Natural killer cell (primary cell): ENCODE measurements at regions not wholly inside any gene's neighbourhood (a gene's known extent, or its start where the extent isn't known, plus 50 kb on each side); places are given as distances from the start of the nearest gene placed in this dataset.

ENCODE experiments used
- ATAC-seq, 3 donors: fragments of 150-1000 bp in 2 of 3; fragments of 200-7000 bp in 1 of 3; cut with Tn5 transposase; 1 replicate in 1 of 3; 2 replicates in 2 of 3; pipeline ENCODE4 v1.10.0; 2021; ENCODE audit warnings: mild to moderate bottlenecking in 2 of 3, moderate library complexity in 2 of 3
- DNase-seq, 2 donors: peaks; one replicate each; pipeline versions ENCODE4 v3.0.0 to v3.0.0-alpha.2; 2013 to 2021; ENCODE audit warnings: mixed read lengths in 1 of 2
- H3K27ac ChIP-seq: one replicate; pipeline ENCODE4 v1.5.1; 2013; ENCODE audit warnings: mild to moderate bottlenecking, low read length
- H3K27me3 ChIP-seq: one replicate; pipeline ENCODE4 v1.6.1; 2013; ENCODE audit warnings: low read length; ENCODE audit not compliant: control insufficient read depth, insufficient read depth
- H3K36me3 ChIP-seq: one replicate; pipeline ENCODE4 v1.6.1; 2013; ENCODE audit warnings: low read length; ENCODE audit not compliant: control insufficient read depth, insufficient read depth
- H3K4me1 ChIP-seq: one replicate; pipeline ENCODE4 v1.6.1; 2013; ENCODE audit warnings: low read length; ENCODE audit not compliant: control insufficient read depth, insufficient read depth
- H3K4me3 ChIP-seq: one replicate; pipeline ENCODE4 v1.5.1; 2013; ENCODE audit warnings: low read length
- H3K9me3 ChIP-seq: one replicate; pipeline ENCODE4 v1.6.1; 2013; ENCODE audit warnings: low read length; ENCODE audit not compliant: control insufficient read depth, insufficient read depth
- H3K27ac Mint-ChIP-seq, 2 donors: one replicate each; pipeline ENCODE4 v1.8.0; 2022; ENCODE audit warnings: mild to moderate bottlenecking in 2 of 2, mixed read lengths in 2 of 2, moderate library complexity in 1 of 2
- H3K27me3 Mint-ChIP-seq, 2 donors: one replicate each; pipeline ENCODE4 v1.8.0; 2022; ENCODE audit warnings: low read depth in 2 of 2, mixed read lengths in 2 of 2
- H3K36me3 Mint-ChIP-seq: one replicate; pipeline ENCODE4 v1.8.0; 2022; ENCODE audit warnings: mixed read lengths
- H3K4me1 Mint-ChIP-seq, 2 donors: one replicate each; pipeline ENCODE4 v1.8.0; 2022; ENCODE audit warnings: mixed read lengths in 2 of 2
- H3K4me3 Mint-ChIP-seq: one replicate; pipeline ENCODE4 v1.8.0; 2022; ENCODE audit warnings: mild to moderate bottlenecking, moderate library complexity, mixed read lengths
- H3K9me3 Mint-ChIP-seq, 2 donors: one replicate each; pipeline ENCODE4 v1.8.0; 2022; ENCODE audit warnings: mixed read lengths in 2 of 2
- WGBS: methylation state at CpG from one replicate; pipeline ENCODE4 v1.1.7; 2013; ENCODE audit warnings: missing lambda C conversion rate; ENCODE audit not compliant: insufficient coverage; 5-methylcytosine and 5-hydroxymethylcytosine counted together
- intact Hi-C: fragments of 100-400 bp; cut with micrococcal nuclease; formaldehyde crosslinking; loops from one replicate; pipeline ENCODE4 v1.14.2; 2022
- TF ChIP-seq, protein P1 (sequence below): fragments of 200-600 bp; IDR thresholded peaks from one replicate; pipeline ENCODE4 v1.8.0; 2022; ENCODE audit warnings: antibody characterized with exemption

DNA sequence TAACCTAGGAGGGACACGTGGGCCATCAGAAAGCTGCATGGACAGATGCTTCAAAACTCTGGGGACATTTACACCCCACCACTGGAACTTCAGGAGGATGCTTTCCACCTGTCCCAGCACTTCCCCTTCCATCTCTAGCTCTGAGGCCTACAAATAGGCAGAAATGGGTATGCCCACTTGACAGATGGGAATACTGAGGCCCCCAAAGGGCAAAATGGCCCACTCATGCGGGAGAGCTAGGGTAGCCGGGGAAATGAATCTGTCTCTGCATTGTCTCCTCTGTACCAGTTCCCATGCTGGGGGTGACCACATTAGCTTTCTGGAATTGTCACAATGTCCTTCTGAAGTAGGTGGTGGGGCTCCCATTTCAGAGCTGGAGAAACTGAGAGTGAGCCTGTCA, 592.1 kb upstream of the CDH5 start:
- Histone ChIP-seq H3K27ac (no peak overlapping the region), H3K4me3 (no peak overlapping the region), H3K9me3 (peaks cover 3% of the 10 kb centered on the region), H3K27me3 (no peaks in the 10 kb centered on the region), H3K4me1 (no peaks in the 10 kb centered on the region), H3K36me3 (no peaks in the 10 kb centered on the region)
- H3K36me3 Mint-ChIP-seq, result no peaks in the 10 kb centered on the region
- intact Hi-C loops, result no loop called here
- TF ChIP-seq, protein P1, sequence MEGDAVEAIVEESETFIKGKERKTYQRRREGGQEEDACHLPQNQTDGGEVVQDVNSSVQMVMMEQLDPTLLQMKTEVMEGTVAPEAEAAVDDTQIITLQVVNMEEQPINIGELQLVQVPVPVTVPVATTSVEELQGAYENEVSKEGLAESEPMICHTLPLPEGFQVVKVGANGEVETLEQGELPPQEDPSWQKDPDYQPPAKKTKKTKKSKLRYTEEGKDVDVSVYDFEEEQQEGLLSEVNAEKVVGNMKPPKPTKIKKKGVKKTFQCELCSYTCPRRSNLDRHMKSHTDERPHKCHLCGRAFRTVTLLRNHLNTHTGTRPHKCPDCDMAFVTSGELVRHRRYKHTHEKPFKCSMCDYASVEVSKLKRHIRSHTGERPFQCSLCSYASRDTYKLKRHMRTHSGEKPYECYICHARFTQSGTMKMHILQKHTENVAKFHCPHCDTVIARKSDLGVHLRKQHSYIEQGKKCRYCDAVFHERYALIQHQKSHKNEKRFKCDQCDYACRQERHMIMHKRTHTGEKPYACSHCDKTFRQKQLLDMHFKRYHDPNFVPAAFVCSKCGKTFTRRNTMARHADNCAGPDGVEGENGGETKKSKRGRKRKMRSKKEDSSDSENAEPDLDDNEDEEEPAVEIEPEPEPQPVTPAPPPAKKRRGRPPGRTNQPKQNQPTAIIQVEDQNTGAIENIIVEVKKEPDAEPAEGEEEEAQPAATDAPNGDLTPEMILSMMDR, result no peak
- WGBS, result 58% methylated on average over 3 of the region's 3 CpGs
- no peak for DNase-seq
- no peak overlapping the region for H3K4me3 Mint-ChIP-seq
- H3K27ac Mint-ChIP-seq, result no peak overlapping the region
- peaks cover 7% of the 10 kb centered on the region in 2 donors for H3K27me3 Mint-ChIP-seq
- peaks cover 0 to 9% of the 10 kb centered on the region in 2 donors for H3K9me3 Mint-ChIP-seq
- ATAC-seq, result no peak
- H3K4me1 Mint-ChIP-seq, result no peaks in the 10 kb centered on the region

DNA sequence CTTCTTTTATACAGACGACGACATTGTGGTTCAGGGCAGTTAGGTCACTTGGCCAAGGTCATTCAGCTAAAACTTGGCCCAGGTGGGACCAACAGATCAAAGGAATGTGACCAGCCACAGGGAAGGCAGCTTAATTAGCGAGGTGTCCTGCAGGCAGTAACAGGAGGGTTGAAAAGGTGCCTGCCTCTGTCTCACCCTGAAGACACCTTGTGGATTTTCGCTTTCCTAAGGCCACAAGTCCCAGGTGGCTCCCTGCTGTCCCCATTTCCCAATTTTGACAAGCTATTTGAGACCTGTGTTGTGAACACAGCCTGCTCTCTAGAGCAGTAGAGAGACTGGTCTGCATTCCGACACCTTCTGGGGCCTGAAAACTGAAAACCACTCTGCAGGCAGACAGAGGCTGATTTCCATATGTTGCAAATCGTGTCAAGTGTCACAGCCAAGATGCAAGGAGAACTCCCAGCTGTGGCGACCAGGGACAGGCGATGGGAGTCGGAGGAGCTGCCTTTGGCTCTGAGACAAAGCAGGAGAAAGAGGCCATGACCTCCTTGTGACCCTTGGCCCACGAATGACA, 593.1 kb upstream of the CDH5 start:
- no peak for ATAC-seq
- H3K4me1 Mint-ChIP-seq, result no peaks in the 10 kb centered on the region
- peaks cover 0 to 11% of the 10 kb centered on the region in 2 donors for H3K9me3 Mint-ChIP-seq
- H3K9me3 ChIP-seq, result peaks cover 3% of the 10 kb centered on the region
- DNase-seq, result no peak
- H3K27me3 ChIP-seq, result no peaks in the 10 kb centered on the region
- no peaks in the 10 kb centered on the region for H3K36me3 Mint-ChIP-seq
- no peaks in the 10 kb centered on the region for H3K36me3 ChIP-seq
- no peak overlapping the region for H3K27ac ChIP-seq
- H3K4me3 Mint-ChIP-seq, result no peak overlapping the region
- TF ChIP-seq, protein P1, result no peak
- intact Hi-C loops, result no loop called here
- H3K27me3 Mint-ChIP-seq, result peaks cover 7 to 9% of the 10 kb centered on the region in 2 donors
- no peaks in the 10 kb centered on the region for H3K4me1 ChIP-seq
- H3K27ac Mint-ChIP-seq, result no peak overlapping the region
- H3K4me3 ChIP-seq, result no peak overlapping the region
- WGBS, result 70% methylated on average over 10 of the region's 10 CpGs

DNA sequence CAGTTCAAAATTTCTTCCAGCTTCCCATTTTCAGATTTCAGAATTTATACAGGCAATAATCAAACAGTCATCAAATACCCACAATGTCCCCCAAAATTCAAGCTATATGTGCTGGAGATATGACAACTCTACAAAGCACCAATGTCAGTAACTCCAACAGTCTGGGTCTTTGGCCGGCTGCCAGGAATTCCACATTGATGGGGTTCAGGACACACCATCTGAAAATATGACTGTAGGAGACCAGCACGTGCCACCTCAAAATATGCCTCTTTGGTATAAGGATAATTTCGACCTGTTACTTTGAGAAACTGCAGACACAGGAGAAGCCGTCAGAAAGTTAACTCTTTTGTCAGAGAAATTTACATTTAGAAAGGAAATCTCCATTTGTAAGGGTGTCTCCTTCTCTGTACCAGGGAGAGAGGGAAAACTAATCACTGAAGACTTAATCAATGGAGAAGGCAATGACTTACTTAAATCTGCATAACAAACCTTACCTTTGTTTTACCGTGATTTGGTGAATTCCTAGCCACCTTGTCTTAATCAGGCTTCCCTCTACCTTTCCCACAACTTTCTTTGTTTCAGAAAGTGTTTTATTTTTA, 594.3 kb upstream of the CDH5 start:
- H3K4me1 Mint-ChIP-seq, result no peaks in the 10 kb centered on the region
- TF ChIP-seq, protein P1, result no peak
- no peaks in the 10 kb centered on the region for H3K36me3 Mint-ChIP-seq
- no peak for DNase-seq
- WGBS, result 71% methylated on average over 5 of the region's 5 CpGs
- peaks cover 7 to 9% of the 10 kb centered on the region in 2 donors for H3K27me3 Mint-ChIP-seq
- Histone ChIP-seq H3K4me3 (no peak overlapping the region), H3K27me3 (no peaks in the 10 kb centered on the region), H3K27ac (no peak overlapping the region), H3K36me3 (no peaks in the 10 kb centered on the region), H3K4me1 (no peaks in the 10 kb centered on the region), H3K9me3 (peaks cover 3% of the 10 kb centered on the region)
- H3K27ac Mint-ChIP-seq, result no peak overlapping the region
- no peak overlapping the region for H3K4me3 Mint-ChIP-seq
- intact Hi-C loops, result no loop called here
- H3K9me3 Mint-ChIP-seq, result peaks cover 0 to 10% of the 10 kb centered on the region in 2 donors
- ATAC-seq, result no peak

DNA sequence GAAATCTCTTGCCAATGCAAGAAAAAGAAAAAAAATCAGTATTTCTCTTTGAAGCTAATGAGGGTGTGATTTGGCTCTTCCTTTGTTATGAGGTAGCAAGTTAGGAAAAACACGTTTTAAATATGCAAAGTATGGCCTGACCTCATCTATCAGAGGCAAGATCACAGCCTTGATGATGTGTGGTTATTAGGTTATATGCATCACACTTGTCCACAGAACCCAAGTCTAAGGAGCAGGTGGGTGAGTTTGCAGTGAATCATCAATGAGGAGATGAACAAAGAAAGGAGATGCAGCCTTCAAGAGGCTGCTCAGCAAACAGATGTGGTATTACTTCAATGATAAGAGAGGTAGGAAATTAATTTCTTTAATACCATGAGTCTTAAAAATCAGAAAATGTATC, 594.8 kb upstream of the CDH5 start:
- H3K4me1 Mint-ChIP-seq, result no peaks in the 10 kb centered on the region
- WGBS, result 14% methylated on average over 1 of the region's 1 CpG
- DNase-seq (no peak), ATAC-seq (no peak)
- H3K36me3 Mint-ChIP-seq, result no peaks in the 10 kb centered on the region
- H3K9me3 Mint-ChIP-seq, result peaks cover 0 to 10% of the 10 kb centered on the region in 2 donors
- peaks cover 5 to 7% of the 10 kb centered on the region in 2 donors for H3K27me3 Mint-ChIP-seq
- intact Hi-C loops, result no loop called here
- H3K27me3 ChIP-seq, result no peaks in the 10 kb centered on the region
- TF ChIP-seq, protein P1, result no peak
- no peak overlapping the region for H3K27ac Mint-ChIP-seq
- no peaks in the 10 kb centered on the region for H3K36me3 ChIP-seq
- H3K9me3 ChIP-seq, result peaks cover 3% of the 10 kb centered on the region
- H3K27ac ChIP-seq, result no peak overlapping the region
- H3K4me3 Mint-ChIP-seq, result no peak overlapping the region
- H3K4me1 ChIP-seq, result no peaks in the 10 kb centered on the region
- H3K4me3 ChIP-seq, result no peak overlapping the region
